Esophagus muscularis mucosa (tissue), 4 donors: ENCODE measurements at regions not wholly inside any gene's neighbourhood (a gene's known extent, or its start where the extent isn't known, plus 50 kb on each side); places are given as distances from the start of the nearest gene placed in this dataset.

Source experiments
- DNase-seq: peaks from one replicate; pipeline ENCODE4 v3.0.0-alpha.2; 2017; ENCODE audit errors: extremely low spot score
- H3K27ac ChIP-seq, 4 donors: fragments of 200-600 bp; sonication (generic); replicated peaks in 1 of 4; 1 replicate in 3 of 4; 2 replicates in 1 of 4; pipeline ENCODE4 v1.5.1; 2016 to 2019; ENCODE audit warnings: mild to moderate bottlenecking in 1 of 4
- H3K27me3 ChIP-seq, 4 donors: fragments of 200-600 bp; sonication (generic); one replicate each; pipeline versions ENCODE4 v1.5.1 to v1.6.0; 2016 to 2019
- H3K36me3 ChIP-seq, 4 donors: fragments of 200-600 bp; sonication (generic); one replicate each; pipeline ENCODE4 v1.5.1; 2016 to 2019
- H3K4me1 ChIP-seq, 4 donors: fragments of 200-600 bp; sonication (generic); one replicate each; pipeline ENCODE4 v1.5.1; 2016 to 2019
- H3K4me3 ChIP-seq, 4 donors: fragments of 200-600 bp; sonication (generic); 1 replicate in 2 of 4; 2 replicates in 2 of 4; pipeline ENCODE4 v1.5.1; 2016 to 2019; ENCODE audit warnings: mild to moderate bottlenecking in 4 of 4, moderate library complexity in 1 of 4
- H3K9me3 ChIP-seq, 4 donors: fragments of 200-600 bp; sonication (generic); 1 replicate in 3 of 4; 2 replicates in 1 of 4; pipeline ENCODE4 v1.5.1; 2016 to 2019
- CTCF ChIP-seq, 3 experiments: fragments of 200-600 bp in 2 of 3; fragments of 450-650 bp in 1 of 3; sonication (generic) in 2 of 3; IDR thresholded peaks; one replicate each; pipeline ENCODE4 v1.5.1; 2017 to 2019; ENCODE audit warnings: antibody characterized with exemption in 3 of 3, mild to moderate bottlenecking in 2 of 3, moderate library complexity in 1 of 3
- EP300 ChIP-seq: sonication (generic); formaldehyde crosslinking; IDR thresholded peaks from one replicate; pipeline ENCODE4 v1.6.1; 2017; ENCODE audit warnings: antibody characterized with exemption
- POLR2A ChIP-seq: fragments of 450-650 bp; IDR thresholded peaks from one replicate; pipeline ENCODE4 v1.6.1; 2017; ENCODE audit warnings: antibody characterized with exemption, moderate library complexity, mild to moderate bottlenecking, low read depth
- POLR2AphosphoS5 ChIP-seq, 2 donors: sonication (generic); formaldehyde crosslinking; IDR thresholded peaks; one replicate each; pipeline ENCODE4 v1.6.1; 2017; ENCODE audit warnings: antibody characterized with exemption in 2 of 2
- WGBS: methylation state at CpG from one replicate; pipeline ENCODE4 v1.1.5; 2018; 5-methylcytosine and 5-hydroxymethylcytosine counted together
- intact Hi-C: fragments of 100-400 bp; cut with DNase I; formaldehyde crosslinking; loops from one replicate; pipeline ENCODE4 v1.15.1; 2023

DNA sequence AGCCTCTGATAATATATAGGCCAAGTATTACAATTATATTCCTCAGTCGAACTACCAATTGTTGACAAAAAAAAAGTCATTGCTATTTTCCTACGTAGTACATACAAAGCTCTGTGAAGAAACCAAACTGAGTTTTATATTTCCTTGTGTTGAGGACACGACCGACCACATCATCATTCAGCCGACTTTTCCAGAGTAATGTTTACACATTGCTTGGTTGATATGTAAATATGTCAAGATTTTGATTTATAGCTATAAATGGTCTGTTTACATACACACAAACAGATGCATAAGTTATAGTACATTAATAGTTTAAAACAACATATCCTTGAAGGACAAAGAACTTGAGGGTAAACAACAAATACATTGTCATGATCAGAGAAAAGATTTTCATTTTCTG, 121.5 kb downstream of the CRPPA start:
- H3K4me3 ChIP-seq: no peak overlapping the region
- intact Hi-C loops: no loop called here
- H3K4me1 ChIP-seq: no peaks in the 10 kb centered on the region
- TF ChIP-seq POLR2AphosphoS5 (IDR thresholded peaks at IDR 0.05) (no peak), POLR2A (no peak), CTCF (IDR thresholded peaks at IDR 0.05) (no peak), EP300 (no peak)
- H3K27ac ChIP-seq: no peak overlapping the region
- H3K9me3 ChIP-seq: no peaks in the 10 kb centered on the region
- H3K36me3 ChIP-seq: no peaks in the 10 kb centered on the region
- no peaks in the 10 kb centered on the region for H3K27me3 ChIP-seq
- no peak for DNase-seq
- 63% methylated on average over 5 of the region's 5 CpGs for WGBS

- Histone ChIP-seq H3K9me3 (no peaks in the 10 kb centered on the region), H3K27me3 (no peaks in the 10 kb centered on the region), H3K36me3 (no peaks in the 10 kb centered on the region), H3K4me3 (no peak overlapping the region), H3K4me1 (no peaks in the 10 kb centered on the region), H3K27ac (no peak overlapping the region)
- TF ChIP-seq CTCF (IDR thresholded peaks at IDR 0.05) (no peak), POLR2A (no peak), POLR2AphosphoS5 (IDR thresholded peaks at IDR 0.05) (no peak), EP300 (no peak)
- no peak for DNase-seq
- intact Hi-C loops: no loop called here
These were observed 123.1 kb downstream of the CRPPA start for GRCh38 chr7:16298221-16298620.

- Histone ChIP-seq H3K27ac (no peak overlapping the region), H3K9me3 (no peaks in the 10 kb centered on the region), H3K27me3 (no peaks in the 10 kb centered on the region), H3K4me3 (no peak overlapping the region), H3K4me1 (no peaks in the 10 kb centered on the region), H3K36me3 (no peaks in the 10 kb centered on the region)
- TF ChIP-seq POLR2A: no peak
- TF ChIP-seq EP300: no peak
- TF ChIP-seq CTCF (IDR thresholded peaks at IDR 0.05): no peak
- TF ChIP-seq POLR2AphosphoS5 (IDR thresholded peaks at IDR 0.05): no peak
- 43% methylated on average over 2 of the region's 2 CpGs for WGBS
- intact Hi-C loops: no loop called here
- DNase-seq: no peak
These were observed 125.8 kb downstream of the CRPPA start for GRCh38 chr7:16295558-16295957.

DNA sequence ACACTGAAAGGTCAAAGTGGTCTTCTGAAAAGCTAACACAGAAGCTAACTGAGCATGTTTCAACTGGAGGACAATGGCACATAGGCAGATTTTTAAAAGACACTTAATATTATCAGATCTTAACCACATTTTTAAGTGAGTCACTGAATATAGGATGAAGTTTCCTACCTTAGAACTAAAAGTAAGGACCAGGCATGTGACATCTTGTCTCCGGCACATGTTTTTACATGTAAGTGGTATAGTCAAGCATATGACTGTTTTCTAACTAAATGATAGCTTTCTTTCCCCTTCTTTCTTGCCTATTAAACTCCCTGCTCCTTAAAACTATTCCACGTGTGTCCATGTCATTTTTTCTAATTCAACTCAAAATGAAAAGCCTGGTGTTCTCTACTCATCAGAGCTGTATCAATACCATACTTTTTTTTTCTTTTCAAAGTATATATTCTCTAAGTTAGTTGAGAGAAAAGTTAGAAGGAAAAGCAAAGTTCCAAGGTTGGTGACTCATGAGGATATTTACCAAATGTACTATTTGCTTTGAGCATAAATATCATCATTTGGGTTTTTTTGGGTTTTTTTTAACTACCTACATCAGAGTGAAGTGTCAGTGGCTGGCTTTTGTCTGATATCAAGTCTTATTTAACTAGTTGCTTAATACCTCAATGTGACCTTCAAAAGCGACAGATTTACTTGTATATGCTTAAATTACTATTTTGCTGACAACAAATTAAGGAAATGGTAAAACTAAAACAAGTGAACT, 127.5 kb downstream of the CRPPA start:
- TF ChIP-seq EP300 (no peak), POLR2AphosphoS5 (IDR thresholded peaks at IDR 0.05) (no peak), CTCF (IDR thresholded peaks at IDR 0.05) (no peak), POLR2A (no peak)
- Histone ChIP-seq H3K4me1 (no peaks in the 10 kb centered on the region), H3K36me3 (no peaks in the 10 kb centered on the region), H3K4me3 (no peak overlapping the region), H3K9me3 (no peaks in the 10 kb centered on the region), H3K27me3 (no peaks in the 10 kb centered on the region), H3K27ac (no peak overlapping the region)
- no peak for DNase-seq
- intact Hi-C loops: no loop called here
- whole genome bisulfite sequencing: 94% methylated on average over 3 of the region's 3 CpGs

- H3K36me3 ChIP-seq: no peaks in the 10 kb centered on the region
- TF ChIP-seq EP300: no peak
- TF ChIP-seq POLR2AphosphoS5 (IDR thresholded peaks at IDR 0.05): no peak
- no peak for TF ChIP-seq POLR2A
- no peak for TF ChIP-seq CTCF (IDR thresholded peaks at IDR 0.05)
- 68% methylated on average over 4 of the region's 4 CpGs for WGBS
- intact Hi-C loops: no loop called here
- no peaks in the 10 kb centered on the region for H3K27me3 ChIP-seq
- H3K27ac ChIP-seq: no peak overlapping the region
- no peak overlapping the region for H3K4me3 ChIP-seq
- H3K4me1 ChIP-seq: no peaks in the 10 kb centered on the region
- DNase-seq: no peak
- H3K9me3 ChIP-seq: no peaks in the 10 kb centered on the region
These were observed 136.8 kb downstream of the CRPPA start for GRCh38 chr7:16284581-16284980.
